ENCODE measurements at regions not wholly inside any gene's neighbourhood (a gene's known extent, or its start where the extent isn't known, plus 50 kb on each side); places are given as distances from the start of the nearest gene placed in this dataset.
"Not testable (repeated sequence)": the region's sequence is repeated elsewhere in the genome, so short reads cannot be mapped to it uniquely, and the experiment has no call there.

- DNase-seq (ENCODE audit: low read depth in 2 of 2): no peak
Measured at GRCh38 chr5:108461628-108462367, 79.9 kb upstream of the FBXL17 start.

GRCh38 chr5:108459769-108460168 lies 77.9 kb upstream of the FBXL17 start:
- no peak for DNase-seq (ENCODE audit: low read depth in 2 of 2)

DNA sequence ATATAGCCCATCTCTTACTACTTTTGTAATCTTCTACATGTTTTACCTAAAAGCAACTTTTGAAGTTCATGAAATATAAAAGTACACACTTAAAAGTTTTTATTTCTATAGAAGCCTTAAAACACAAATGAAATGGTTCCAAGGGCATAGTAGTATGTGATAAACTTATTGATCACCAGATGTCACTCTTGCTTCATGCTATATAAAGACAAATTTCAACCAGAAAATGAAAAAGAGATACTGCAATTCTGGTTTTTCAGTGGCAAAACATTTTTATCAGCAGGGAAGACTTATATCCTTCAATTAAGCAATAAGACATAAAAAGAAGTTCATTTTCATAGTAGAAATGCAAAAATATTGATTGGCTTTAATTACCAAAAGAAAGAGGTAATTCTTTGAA lies 69.4 kb upstream of the FBXL17 start:
- DNase-seq (ENCODE audit: low read depth in 2 of 2): no peak

DNA sequence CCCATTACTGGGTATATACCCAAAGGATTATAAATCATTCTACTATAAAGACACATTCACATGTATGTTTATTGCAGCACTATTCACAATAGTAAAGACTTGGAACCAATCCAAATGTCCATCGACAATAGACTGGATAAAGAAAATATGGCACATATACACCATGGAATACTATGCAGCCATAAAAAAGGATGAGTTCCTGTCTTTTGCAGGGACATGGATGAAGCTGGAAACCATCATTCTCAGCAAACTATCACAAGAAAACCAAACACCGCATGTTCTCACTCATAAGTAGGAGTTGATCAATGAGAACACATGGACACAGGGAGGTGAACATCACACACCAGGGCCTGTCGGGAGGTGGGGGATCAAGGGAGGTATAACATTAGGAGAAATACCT lies 62.2 kb upstream of the FBXL17 start:
- not testable (repeated sequence) for DNase-seq (ENCODE audit: low read depth in 2 of 2)

DNA sequence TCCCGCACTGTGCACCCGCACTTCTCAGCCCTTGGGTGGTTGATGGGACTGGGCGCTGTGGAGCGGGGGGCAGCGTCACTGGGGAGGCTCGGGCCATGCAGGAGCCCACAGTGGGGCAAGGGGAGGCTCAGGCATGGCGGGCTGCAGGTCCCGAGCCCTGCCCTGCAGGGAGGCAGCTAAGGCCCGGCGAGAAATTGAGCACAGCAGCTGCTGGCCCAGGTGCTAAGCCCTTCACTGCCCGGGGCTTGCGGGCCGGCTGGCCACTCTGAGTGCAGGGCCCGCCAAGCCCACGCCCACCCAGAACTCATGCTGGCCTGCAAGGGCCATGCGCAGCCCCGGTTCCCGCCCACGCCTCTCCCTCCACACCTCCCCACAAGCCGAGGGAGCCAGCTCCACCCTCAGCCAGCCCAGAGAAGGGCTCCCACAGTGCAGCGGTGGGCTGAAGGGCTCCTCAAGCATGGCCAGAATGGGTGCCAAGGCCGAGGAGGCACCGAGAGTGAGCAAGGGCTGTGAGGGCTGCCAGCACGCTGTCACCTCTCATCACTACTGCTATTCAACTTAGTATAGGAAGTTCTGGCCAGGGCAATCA lies 60.3 kb upstream of the FBXL17 start:
- DNase-seq (ENCODE audit: low read depth in 2 of 2): not testable (repeated sequence)

DNA sequence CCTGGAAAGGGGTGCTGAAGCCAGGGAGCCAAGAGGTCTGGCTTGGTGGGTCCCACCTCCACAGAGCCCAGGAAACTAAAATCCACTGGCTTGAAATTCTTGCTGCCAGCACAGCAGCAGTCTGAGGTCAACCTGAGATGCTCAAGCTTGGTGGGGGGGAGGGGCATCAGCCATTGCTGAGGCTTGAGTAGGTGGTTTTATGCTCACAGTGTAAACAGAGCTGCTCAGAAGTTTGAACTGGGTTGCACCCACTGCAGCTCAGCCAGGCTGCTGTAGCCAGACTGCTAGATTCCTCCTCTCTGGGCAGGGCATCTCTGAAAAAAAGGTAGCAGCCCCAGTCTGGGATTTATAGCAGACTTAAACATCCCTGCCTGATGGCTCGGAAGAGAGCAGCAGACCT lies 55.5 kb upstream of the FBXL17 start:
- DNase-seq (ENCODE audit: low read depth in 2 of 2): no peak

DNA sequence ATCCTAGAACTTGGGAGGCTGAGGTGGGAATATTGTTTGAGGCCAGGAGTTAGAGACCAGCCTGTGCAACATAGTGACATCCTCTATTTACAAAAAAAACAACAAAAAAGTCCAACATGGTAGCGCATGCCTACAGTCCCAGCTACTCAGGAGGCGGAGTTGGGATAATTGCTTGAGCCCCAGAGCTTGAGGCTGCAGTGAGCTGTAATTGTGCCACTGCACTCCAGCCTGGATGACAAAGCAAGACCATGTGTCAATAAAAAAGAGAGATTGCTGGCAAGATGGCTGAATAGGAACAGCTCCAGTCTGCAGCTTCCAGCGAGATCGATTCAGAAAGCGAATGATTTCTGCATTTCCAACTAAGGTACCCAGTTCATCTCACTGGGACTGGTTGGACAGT lies 54.8 kb upstream of the FBXL17 start:
- DNase-seq (ENCODE audit: low read depth in 2 of 2): no peak

DNA sequence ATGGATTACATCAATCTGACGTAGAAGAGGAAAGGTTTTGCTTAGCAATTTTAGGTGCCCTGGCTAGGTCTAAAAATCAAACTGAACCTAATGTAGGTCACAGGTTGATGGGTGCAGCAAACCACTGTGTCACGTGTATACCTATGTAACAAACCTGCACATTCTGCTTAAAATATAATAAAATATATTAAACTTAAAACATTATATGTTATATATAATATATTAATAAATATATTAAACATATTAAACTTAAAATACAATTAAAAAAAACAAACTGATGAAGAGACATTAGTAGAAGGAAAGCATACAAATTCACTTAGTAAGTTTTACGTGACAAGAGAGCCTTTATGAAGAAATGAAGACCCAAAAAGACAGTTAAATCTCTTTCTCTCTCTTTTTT lies 51.7 kb upstream of the FBXL17 start:
- DNase-seq (ENCODE audit: low read depth in 2 of 2): no peak

DNA sequence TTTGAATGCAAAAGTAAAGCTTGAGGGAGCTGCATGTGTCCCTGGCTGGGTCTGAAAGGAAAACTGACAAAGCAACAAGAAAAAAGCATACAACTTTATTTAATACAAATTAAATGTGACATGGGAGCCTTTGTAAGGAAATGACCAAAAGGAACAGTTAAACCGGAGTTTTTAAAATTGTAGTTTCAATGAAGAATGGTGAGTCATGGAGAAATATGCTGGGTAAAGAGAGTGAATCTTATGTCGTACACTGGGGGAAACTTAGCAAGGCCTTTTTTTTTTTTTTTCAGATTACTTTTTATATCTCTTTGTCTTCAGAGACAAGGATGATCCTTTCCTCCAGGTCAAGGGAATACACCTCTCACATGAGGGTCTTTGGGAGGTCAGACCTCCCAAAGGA lies 50.1 kb upstream of the FBXL17 start:
- DNase-seq (ENCODE audit: low read depth in 2 of 2): no peak
